ENCODE measurements at regions not wholly inside any gene's neighbourhood (a gene's known extent, or its start where the extent isn't known, plus 50 kb on each side); places are given as distances from the start of the nearest gene placed in this dataset.

GRCh38 chr21:15273244-15273643, 208.4 kb upstream of the NRIP1 start:
- CTCF ChIA-PET, result no interaction called here
- POLR2A ChIA-PET, result no interaction called here

GRCh38 chr21:15274701-15275485, 210.1 kb upstream of the NRIP1 start:
- ChIA-PET CTCF (no interaction called here), POLR2A (no interaction called here)

- POLR2A ChIA-PET, result no interaction called here
- CTCF ChIA-PET, result no interaction called here
These were observed 210.9 kb upstream of the NRIP1 start for GRCh38 chr21:15275615-15276235.

- POLR2A ChIA-PET, result no interaction called here
- CTCF ChIA-PET, result no interaction called here
These were observed 211.4 kb upstream of the NRIP1 start for GRCh38 chr21:15276243-15276642.

GRCh38 chr21:15277466-15277865, 212.7 kb upstream of the NRIP1 start:
- POLR2A ChIA-PET, result no interaction called here
- CTCF ChIA-PET, result no interaction called here

- POLR2A ChIA-PET, result no interaction called here
- CTCF ChIA-PET, result no interaction called here
These were observed 213.5 kb upstream of the NRIP1 start for GRCh38 chr21:15278279-15278678.

- CTCF ChIA-PET, result no interaction called here
- POLR2A ChIA-PET, result no interaction called here
These were observed 214.1 kb upstream of the NRIP1 start for GRCh38 chr21:15278851-15279250.

- ChIA-PET CTCF (no interaction called here), POLR2A (no interaction called here)
These were observed 214.7 kb upstream of the NRIP1 start for GRCh38 chr21:15279482-15279881.

GRCh38 chr21:15281714-15282113, 216.9 kb upstream of the NRIP1 start:
- POLR2A ChIA-PET, result no interaction called here
- CTCF ChIA-PET, result no interaction called here

GRCh38 chr21:15282665-15283064, 217.9 kb upstream of the NRIP1 start:
- ChIA-PET POLR2A (no interaction called here), CTCF (interaction anchor here (1.4 kb wide), 1 partner anchor 10 kb away, joined by 3 read pairs; no protein-coding TSS in a partner anchor)

GRCh38 chr21:15283138-15283537, 218.3 kb upstream of the NRIP1 start:
- CTCF ChIA-PET, result interaction anchor here (1.4 kb wide), 1 partner anchor 10 kb away, joined by 3 read pairs; no protein-coding TSS in a partner anchor
- POLR2A ChIA-PET, result no interaction called here

- ChIA-PET POLR2A (no interaction called here), CTCF (interaction anchor here (1.4 kb wide), 1 partner anchor 9 kb away, joined by 3 read pairs; no protein-coding TSS in a partner anchor)
These were observed 219.0 kb upstream of the NRIP1 start for GRCh38 chr21:15283789-15284188.

GRCh38 chr21:15285556-15285955, 220.8 kb upstream of the NRIP1 start:
- POLR2A ChIA-PET, result interaction anchor here (0.6 kb wide), 1 partner anchor 1080 kb away, joined by 3 read pairs; no protein-coding TSS in a partner anchor
- CTCF ChIA-PET, result no interaction called here

GRCh38 chr21:15289246-15289645, 224.4 kb upstream of the NRIP1 start:
- POLR2A ChIA-PET, result no interaction called here
- CTCF ChIA-PET, result no interaction called here

GRCh38 chr21:15289896-15290841, 225.4 kb upstream of the NRIP1 start:
- CTCF ChIA-PET, result no interaction called here
- POLR2A ChIA-PET, result no interaction called here

- ChIA-PET POLR2A (no interaction called here), CTCF (no interaction called here)
These were observed 226.9 kb upstream of the NRIP1 start for GRCh38 chr21:15291621-15292266.

- ChIA-PET CTCF (interaction anchor here (1.0 kb wide), 1 partner anchor 10 kb away, joined by 3 read pairs; no protein-coding TSS in a partner anchor), POLR2A (no interaction called here)
These were observed 228.4 kb upstream of the NRIP1 start for GRCh38 chr21:15293240-15293639.

GRCh38 chr21:15295875-15296274, 231.1 kb upstream of the NRIP1 start:
- ChIA-PET CTCF (no interaction called here), POLR2A (no interaction called here)

GRCh38 chr21:15297824-15298223, 233.0 kb upstream of the NRIP1 start:
- POLR2A ChIA-PET, result no interaction called here
- CTCF ChIA-PET, result no interaction called here

- CTCF ChIA-PET, result no interaction called here
- POLR2A ChIA-PET, result no interaction called here
These were observed 233.5 kb upstream of the NRIP1 start for GRCh38 chr21:15298306-15298705.

Data from activated CD8-positive, alpha-beta memory T cell treated with anti-CD3 and anti-CD28 coated beads for 36 hours (primary cell).